ENCODE measurements at regions not wholly inside any gene's neighbourhood (a gene's known extent, or its start where the extent isn't known, plus 50 kb on each side); places are given as distances from the start of the nearest gene placed in this dataset.

DNA sequence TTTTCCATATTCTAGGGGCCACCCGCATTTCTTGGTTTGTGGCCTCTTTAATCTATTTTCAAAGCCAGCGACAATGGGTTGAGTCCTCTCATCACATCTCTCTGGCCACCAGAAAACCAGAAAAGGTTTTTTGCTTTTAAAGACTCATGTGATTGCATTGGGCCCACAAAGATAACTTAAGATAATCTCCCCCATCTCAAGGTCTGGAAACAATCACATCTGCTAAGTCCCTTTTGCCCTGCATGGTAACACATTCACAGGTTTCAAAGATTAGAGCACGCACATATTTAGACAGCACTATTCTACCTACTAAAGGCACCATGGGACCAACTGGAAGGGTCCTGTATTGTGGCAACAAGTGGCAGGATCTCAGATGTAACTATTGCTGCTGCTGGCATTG is 147.0 kb upstream of the MIR17HG start:
- no TSS peak for BruUV-seq (replicated peaks)
- Histone ChIP-seq H3K4me1 (ENCODE audit: control insufficient read depth in 1 of 2, insufficient read depth in 2 of 2, low read length in 2 of 2) (no peaks in the 10 kb centered on the region), H3K36me3 (ENCODE audit: control insufficient read depth in 1 of 2, insufficient read depth in 2 of 2, low read length in 2 of 2) (no peaks in the 10 kb centered on the region), H3K27me3 (ENCODE audit: insufficient read depth, low read length) (peaks cover 11% of the 10 kb centered on the region; the same call in 1 of the 2 replicates), H3K27ac (ENCODE audit: low read depth, low read length) (no peak overlapping the region), H3K79me2 (ENCODE audit: insufficient read depth, low read length) (no peaks in the 10 kb centered on the region), H3K4me2 (ENCODE audit: low read length) (no peak overlapping the region), H3K4me3 (replicated peaks in 1 of 2; ENCODE audit: low read depth in 1 of 2, low read length in 2 of 2) (no peak overlapping the region), H4K20me1 (ENCODE audit: insufficient read depth) (no peaks in the 10 kb centered on the region; the same call in 1 of the 2 replicates), H2AFZ (ENCODE audit: low read depth, low read length, poor library complexity, severe bottlenecking) (no peak overlapping the region), H3K9me3 (ENCODE audit: control insufficient read depth in 1 of 2, insufficient read depth in 1 of 2, low read depth in 1 of 2, low read length in 2 of 2) (no peaks in the 10 kb centered on the region), H3K9me2 (ENCODE audit: insufficient read depth) (no peaks in the 10 kb centered on the region), H3K9ac (ENCODE audit: low read length) (no peak overlapping the region)
- TF ChIP-seq TCF7L2 (IDR thresholded peaks at IDR 0.05; ENCODE audit: borderline replicate concordance, extremely low read depth, insufficient read depth, insufficient read length) (no peak), EGR1 (IDR thresholded peaks at IDR 0.05; ENCODE audit: low read depth) (no peak), CBX3 (IDR thresholded peaks at IDR 0.05; ENCODE audit: low read depth) (no peak), SRF (IDR thresholded peaks at IDR 0.05; ENCODE audit: low read depth) (no peak), ZFX (IDR thresholded peaks at IDR 0.05) (no peak), POLR2A (IDR thresholded peaks at IDR 0.05; ENCODE audit: borderline replicate concordance, extremely low read depth, insufficient read depth, insufficient read length) (no peak), SP1 (IDR thresholded peaks at IDR 0.05; ENCODE audit: low read depth) (no peak)
- TF ChIP-seq, protein P1, sequence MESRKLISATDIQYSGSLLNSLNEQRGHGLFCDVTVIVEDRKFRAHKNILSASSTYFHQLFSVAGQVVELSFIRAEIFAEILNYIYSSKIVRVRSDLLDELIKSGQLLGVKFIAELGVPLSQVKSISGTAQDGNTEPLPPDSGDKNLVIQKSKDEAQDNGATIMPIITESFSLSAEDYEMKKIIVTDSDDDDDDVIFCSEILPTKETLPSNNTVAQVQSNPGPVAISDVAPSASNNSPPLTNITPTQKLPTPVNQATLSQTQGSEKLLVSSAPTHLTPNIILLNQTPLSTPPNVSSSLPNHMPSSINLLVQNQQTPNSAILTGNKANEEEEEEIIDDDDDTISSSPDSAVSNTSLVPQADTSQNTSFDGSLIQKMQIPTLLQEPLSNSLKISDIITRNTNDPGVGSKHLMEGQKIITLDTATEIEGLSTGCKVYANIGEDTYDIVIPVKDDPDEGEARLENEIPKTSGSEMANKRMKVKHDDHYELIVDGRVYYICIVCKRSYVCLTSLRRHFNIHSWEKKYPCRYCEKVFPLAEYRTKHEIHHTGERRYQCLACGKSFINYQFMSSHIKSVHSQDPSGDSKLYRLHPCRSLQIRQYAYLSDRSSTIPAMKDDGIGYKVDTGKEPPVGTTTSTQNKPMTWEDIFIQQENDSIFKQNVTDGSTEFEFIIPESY (IDR thresholded peaks at IDR 0.05; ENCODE audit: extremely low read depth, insufficient replicate concordance, low read length), result no peak
- intact Hi-C loops (cut with micrococcal nuclease), result no loop called here
- ChIA-PET CTCF (no interaction called here), POLR2A (no interaction called here), RAD21 (ENCODE audit: low non-redundant PET in 1 of 2, low total read pairs in 2 of 2, uncharacterized antibody in 2 of 2, unreplicated experiment in 2 of 2) (no interaction called here)
- no peak for ATAC-seq
- DNase-seq (ENCODE audit: low read depth, low spot score), result no peak

DNA sequence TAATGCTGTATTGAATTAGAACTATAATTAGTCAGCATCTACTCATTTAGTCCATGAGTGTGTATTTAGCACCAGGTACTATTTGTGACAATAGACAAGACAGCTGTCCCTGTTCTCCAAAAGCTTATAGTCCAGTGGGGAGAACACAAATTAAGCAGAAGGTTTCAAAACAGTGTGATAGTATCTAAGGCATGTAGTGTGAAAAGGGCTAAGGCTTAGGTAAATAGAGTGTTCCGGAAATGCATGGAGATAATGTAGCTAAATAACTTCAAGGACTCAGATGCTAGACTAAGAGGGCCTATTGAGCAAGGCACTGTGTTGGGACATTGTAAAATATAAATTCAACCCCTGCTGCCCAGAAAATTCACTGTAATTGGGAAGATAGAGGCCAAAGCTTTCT is 144.1 kb upstream of the MIR17HG start:
- intact Hi-C loops (cut with micrococcal nuclease), result no loop called here
- RAD21 ChIA-PET (ENCODE audit: low non-redundant PET in 1 of 2, low total read pairs in 2 of 2, uncharacterized antibody in 2 of 2, unreplicated experiment in 2 of 2), result no interaction called here
- CTCF ChIA-PET, result no interaction called here

More for the DNA sequence above, 144.1 kb upstream of the MIR17HG start:
- no peak overlapping the region for H3K27ac ChIP-seq (ENCODE audit: low read depth, low read length)
- H3K9me2 ChIP-seq (ENCODE audit: insufficient read depth), result no peaks in the 10 kb centered on the region
- no peaks in the 10 kb centered on the region for H3K4me1 ChIP-seq (ENCODE audit: control insufficient read depth in 1 of 2, insufficient read depth in 2 of 2, low read length in 2 of 2)
- ATAC-seq (no peak), DNase-seq (ENCODE audit: low read depth, low spot score) (no peak)
- TF ChIP-seq SP1 (IDR thresholded peaks at IDR 0.05; ENCODE audit: low read depth) (no peak), POLR2A (IDR thresholded peaks at IDR 0.05; ENCODE audit: borderline replicate concordance, extremely low read depth, insufficient read depth, insufficient read length) (no peak), TCF7L2 (IDR thresholded peaks at IDR 0.05; ENCODE audit: borderline replicate concordance, extremely low read depth, insufficient read depth, insufficient read length) (no peak), ZNF274 (IDR thresholded peaks at IDR 0.05; ENCODE audit: low read depth, low read length) (no peak), SIN3A (IDR thresholded peaks at IDR 0.05; ENCODE audit: low read depth) (no peak)
- TF ChIP-seq, protein P2, sequence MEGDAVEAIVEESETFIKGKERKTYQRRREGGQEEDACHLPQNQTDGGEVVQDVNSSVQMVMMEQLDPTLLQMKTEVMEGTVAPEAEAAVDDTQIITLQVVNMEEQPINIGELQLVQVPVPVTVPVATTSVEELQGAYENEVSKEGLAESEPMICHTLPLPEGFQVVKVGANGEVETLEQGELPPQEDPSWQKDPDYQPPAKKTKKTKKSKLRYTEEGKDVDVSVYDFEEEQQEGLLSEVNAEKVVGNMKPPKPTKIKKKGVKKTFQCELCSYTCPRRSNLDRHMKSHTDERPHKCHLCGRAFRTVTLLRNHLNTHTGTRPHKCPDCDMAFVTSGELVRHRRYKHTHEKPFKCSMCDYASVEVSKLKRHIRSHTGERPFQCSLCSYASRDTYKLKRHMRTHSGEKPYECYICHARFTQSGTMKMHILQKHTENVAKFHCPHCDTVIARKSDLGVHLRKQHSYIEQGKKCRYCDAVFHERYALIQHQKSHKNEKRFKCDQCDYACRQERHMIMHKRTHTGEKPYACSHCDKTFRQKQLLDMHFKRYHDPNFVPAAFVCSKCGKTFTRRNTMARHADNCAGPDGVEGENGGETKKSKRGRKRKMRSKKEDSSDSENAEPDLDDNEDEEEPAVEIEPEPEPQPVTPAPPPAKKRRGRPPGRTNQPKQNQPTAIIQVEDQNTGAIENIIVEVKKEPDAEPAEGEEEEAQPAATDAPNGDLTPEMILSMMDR (IDR thresholded peaks at IDR 0.05 in 2 of 3, conservative IDR thresholded peaks at IDR 0.05 in 1 of 3; ENCODE audit: borderline replicate concordance in 1 of 3, insufficient read depth in 1 of 3, low read depth in 2 of 3, low read length in 2 of 3), result no peak
- BruUV-seq (replicated peaks), result no TSS peak
- no peak overlapping the region for H3K9ac ChIP-seq (ENCODE audit: low read length)
- no peak overlapping the region for H2AFZ ChIP-seq (ENCODE audit: low read depth, low read length, poor library complexity, severe bottlenecking)
- no peaks in the 10 kb centered on the region for H3K79me2 ChIP-seq (ENCODE audit: insufficient read depth, low read length)
- no peak overlapping the region for H3K4me3 ChIP-seq (replicated peaks in 1 of 2; ENCODE audit: low read depth in 1 of 2, low read length in 2 of 2)
- no peaks in the 10 kb centered on the region for H3K9me3 ChIP-seq (ENCODE audit: control insufficient read depth in 1 of 2, insufficient read depth in 1 of 2, low read depth in 1 of 2, low read length in 2 of 2)
- no peaks in the 10 kb centered on the region for H3K36me3 ChIP-seq (ENCODE audit: control insufficient read depth in 1 of 2, insufficient read depth in 2 of 2, low read length in 2 of 2)
- no peaks in the 10 kb centered on the region; the same call in 1 of the 2 replicates for H4K20me1 ChIP-seq (ENCODE audit: insufficient read depth)
- H3K27me3 ChIP-seq (ENCODE audit: insufficient read depth, low read length), result peaks cover 11% of the 10 kb centered on the region; the same call in 1 of the 2 replicates
- POLR2A ChIA-PET, result no interaction called here
- no peak overlapping the region for H3K4me2 ChIP-seq (ENCODE audit: low read length)

Data from HCT116 (cell line).